ENCODE measurements at regions not wholly inside any gene's neighbourhood (a gene's known extent, or its start where the extent isn't known, plus 50 kb on each side); places are given as distances from the start of the nearest gene placed in this dataset.

GRCh38 chrX:46144566-46144965 is 400.7 kb downstream of the ZNF674 start:
- ATAC-seq (no peak), FAIRE-seq (no peak), DNase-seq (ENCODE audit: low read depth in 1 of 2, low spot score in 1 of 2) (no peak)
- POLR2A ChIA-PET, result no interaction called here
- H3K4me2 ChIP-seq, result no peak overlapping the region
- no peaks in the 10 kb centered on the region for H3K4me1 ChIP-seq
- no peak overlapping the region for H3K4me3 ChIP-seq
- CTCF ChIA-PET, result interaction anchor here (1.2 kb wide), 1 partner anchor 24 kb away, joined by 3 read pairs; no protein-coding TSS in a partner anchor
- no peak for TF ChIP-seq CTCF (IDR thresholded peaks at IDR 0.05)
- no peak for TF ChIP-seq CBX2 (IDR thresholded peaks at IDR 0.05; ENCODE audit: borderline replicate concordance, low read depth)
- no peak for TF ChIP-seq JUNB (IDR thresholded peaks at IDR 0.05)
- TF ChIP-seq EHMT2 (IDR thresholded peaks at IDR 0.05; ENCODE audit: low read depth), result no peak
- TF ChIP-seq RAD21 (conservative IDR thresholded peaks at IDR 0.05 in 1 of 2, IDR thresholded peaks at IDR 0.05 in 1 of 2), result no peak
- TF ChIP-seq KDM5A (IDR thresholded peaks at IDR 0.05), result no peak
- TF ChIP-seq TP53 (CRISPR knock-in tag; IDR thresholded peaks at IDR 0.05), result no peak
- no peak for TF ChIP-seq E2F6 (IDR thresholded peaks at IDR 0.05; ENCODE audit: borderline replicate concordance, low read depth)
- no peak for TF ChIP-seq BCL3 (IDR thresholded peaks at IDR 0.05)
- no peak for TF ChIP-seq USF2 (IDR thresholded peaks at IDR 0.05)
- no peak for TF ChIP-seq HEYL (CRISPR knock-in tag; IDR thresholded peaks at IDR 0.05)
- no peak for TF ChIP-seq CHD4 (IDR thresholded peaks at IDR 0.05; ENCODE audit: borderline replicate concordance)
- 81% methylated on average over 1 of the region's 1 CpG for WGBS (ENCODE audit: missing lambda C conversion rate)
- H3K9me3 ChIP-seq, result no peaks in the 10 kb centered on the region; the same call in 2 of the 3 replicates
- no peak overlapping the region for H3K27ac ChIP-seq

- 84% methylated on average over 2 of the region's 2 CpGs for WGBS (ENCODE audit: missing lambda C conversion rate)
These were observed 404.9 kb downstream of the ZNF674 start for GRCh38 chrX:46140272-46140671.

More at GRCh38 chrX:46140272-46140671, 404.9 kb downstream of the ZNF674 start:
- no peak for TF ChIP-seq MYC (IDR thresholded peaks at IDR 0.05; ENCODE audit: borderline replicate concordance, low read length)
- no peak for TF ChIP-seq HEYL (CRISPR knock-in tag; IDR thresholded peaks at IDR 0.05)
- no peak for TF ChIP-seq BHLHE40 (IDR thresholded peaks at IDR 0.05; ENCODE audit: low read depth, low read length)
- TF ChIP-seq E2F6 (IDR thresholded peaks at IDR 0.05; ENCODE audit: borderline replicate concordance, low read depth), result no peak
- no peak for TF ChIP-seq ZFP36 (IDR thresholded peaks at IDR 0.05; ENCODE audit: borderline replicate concordance, partially characterized antibody)
- TF ChIP-seq USF2 (IDR thresholded peaks at IDR 0.05), result no peak
- TF ChIP-seq CHD2 (IDR thresholded peaks at IDR 0.05; ENCODE audit: low read length, partially characterized antibody), result no peak
- no peak for TF ChIP-seq ATOH8 (CRISPR knock-in tag; IDR thresholded peaks at IDR 0.05; ENCODE audit: low read depth)
- TF ChIP-seq RARB (CRISPR knock-in tag; IDR thresholded peaks at IDR 0.05), result no peak
- TF ChIP-seq GATA3 (IDR thresholded peaks at IDR 0.05; ENCODE audit: borderline replicate concordance), result no peak
- no peak for TF ChIP-seq HDAC2 (IDR thresholded peaks at IDR 0.05)
- no peak for TF ChIP-seq NFE2L2 (conservative IDR thresholded peaks at IDR 0.05; ENCODE audit: low read length)
- no peak for ATAC-seq
- POLR2A ChIA-PET, result no interaction called here
- H3K4me2 ChIP-seq, result no peak overlapping the region
- FAIRE-seq, result no peak
- no peak overlapping the region for H3K4me3 ChIP-seq
- CTCF ChIA-PET, result no interaction called here
- H3K27ac ChIP-seq, result no peak overlapping the region
- no peak for DNase-seq (ENCODE audit: low read depth in 1 of 2, low spot score in 1 of 2)
- H3K4me1 ChIP-seq, result no peaks in the 10 kb centered on the region
- H3K9me3 ChIP-seq, result no peaks in the 10 kb centered on the region; the same call in 2 of the 3 replicates
